ENCODE measurements at regions not wholly inside any gene's neighbourhood (a gene's known extent, or its start where the extent isn't known, plus 50 kb on each side); places are given as distances from the start of the nearest gene placed in this dataset.

DNA sequence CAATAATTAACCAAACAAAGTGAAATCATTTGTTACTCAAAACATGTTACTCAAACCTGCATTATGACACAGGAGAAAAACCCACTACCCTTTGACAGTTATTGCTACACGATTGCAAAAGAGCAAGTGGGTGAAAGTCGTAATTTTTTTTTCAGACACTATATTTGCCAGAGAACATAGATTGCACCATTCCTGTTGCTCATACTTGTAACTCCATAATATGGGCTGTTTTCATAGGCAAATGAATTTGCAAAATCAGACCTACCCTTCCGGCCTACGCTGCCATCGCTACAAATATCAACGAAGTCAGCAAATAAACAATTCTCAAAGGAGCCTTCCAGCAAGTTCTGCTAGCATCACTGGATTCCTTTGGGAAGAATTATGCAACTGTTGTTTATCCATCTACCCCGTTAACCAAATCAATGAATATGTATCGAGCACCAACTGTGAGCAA lies 396.5 kb downstream of the IRS2 start:
- no peak overlapping the region for H3K4me3 Mint-ChIP-seq (ENCODE audit: unreplicated experiment)
- H3K27ac Mint-ChIP-seq (ENCODE audit: unreplicated experiment), result no peak overlapping the region
- Histone ChIP-seq H3K4me3 (ENCODE audit: insufficient read depth, low read depth, low read length) (no peak overlapping the region), H2AFZ (ENCODE audit: low read depth, low read length) (no peak overlapping the region), H3K27ac (ENCODE audit: low read depth, low read length) (no peak overlapping the region), H4K20me1 (ENCODE audit: insufficient read depth, low read length) (no peaks in the 10 kb centered on the region), H3K27me3 (ENCODE audit: insufficient read depth, low read length) (no peaks in the 10 kb centered on the region), H3K4me2 (ENCODE audit: low read length) (peak overlapping the region; percentile 9), H3K79me2 (ENCODE audit: insufficient read depth, low read length) (no peaks in the 10 kb centered on the region), H3K9ac (ENCODE audit: low read length) (no peak overlapping the region), H3K4me1 (ENCODE audit: insufficient read depth, low read length) (peaks cover 13% of the 10 kb centered on the region), H3K36me3 (ENCODE audit: insufficient read depth, low read length) (no peaks in the 10 kb centered on the region), H3K9me3 (ENCODE audit: insufficient read depth, low read depth, low read length) (no peaks in the 10 kb centered on the region)
- no peaks in the 10 kb centered on the region for H3K36me3 Mint-ChIP-seq (ENCODE audit: low read depth, unreplicated experiment)
- peaks cover 16% of the 10 kb centered on the region for H3K4me1 Mint-ChIP-seq (ENCODE audit: low read depth, unreplicated experiment)
- DNase-seq (ENCODE audit: low read depth) (no peak), FAIRE-seq (no peak)
- peaks cover 3% of the 10 kb centered on the region for H3K27me3 Mint-ChIP-seq (ENCODE audit: low read depth, unreplicated experiment)
- H3K9me3 Mint-ChIP-seq (ENCODE audit: unreplicated experiment), result peaks cover 10% of the 10 kb centered on the region
- TF ChIP-seq EZH2 (IDR thresholded peaks at IDR 0.05; ENCODE audit: insufficient read depth, low read length), result no peak
- TF ChIP-seq, protein P1, sequence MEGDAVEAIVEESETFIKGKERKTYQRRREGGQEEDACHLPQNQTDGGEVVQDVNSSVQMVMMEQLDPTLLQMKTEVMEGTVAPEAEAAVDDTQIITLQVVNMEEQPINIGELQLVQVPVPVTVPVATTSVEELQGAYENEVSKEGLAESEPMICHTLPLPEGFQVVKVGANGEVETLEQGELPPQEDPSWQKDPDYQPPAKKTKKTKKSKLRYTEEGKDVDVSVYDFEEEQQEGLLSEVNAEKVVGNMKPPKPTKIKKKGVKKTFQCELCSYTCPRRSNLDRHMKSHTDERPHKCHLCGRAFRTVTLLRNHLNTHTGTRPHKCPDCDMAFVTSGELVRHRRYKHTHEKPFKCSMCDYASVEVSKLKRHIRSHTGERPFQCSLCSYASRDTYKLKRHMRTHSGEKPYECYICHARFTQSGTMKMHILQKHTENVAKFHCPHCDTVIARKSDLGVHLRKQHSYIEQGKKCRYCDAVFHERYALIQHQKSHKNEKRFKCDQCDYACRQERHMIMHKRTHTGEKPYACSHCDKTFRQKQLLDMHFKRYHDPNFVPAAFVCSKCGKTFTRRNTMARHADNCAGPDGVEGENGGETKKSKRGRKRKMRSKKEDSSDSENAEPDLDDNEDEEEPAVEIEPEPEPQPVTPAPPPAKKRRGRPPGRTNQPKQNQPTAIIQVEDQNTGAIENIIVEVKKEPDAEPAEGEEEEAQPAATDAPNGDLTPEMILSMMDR (IDR thresholded peaks at IDR 0.05; ENCODE audit: insufficient read depth, low read depth, low read length), result no peak

DNA sequence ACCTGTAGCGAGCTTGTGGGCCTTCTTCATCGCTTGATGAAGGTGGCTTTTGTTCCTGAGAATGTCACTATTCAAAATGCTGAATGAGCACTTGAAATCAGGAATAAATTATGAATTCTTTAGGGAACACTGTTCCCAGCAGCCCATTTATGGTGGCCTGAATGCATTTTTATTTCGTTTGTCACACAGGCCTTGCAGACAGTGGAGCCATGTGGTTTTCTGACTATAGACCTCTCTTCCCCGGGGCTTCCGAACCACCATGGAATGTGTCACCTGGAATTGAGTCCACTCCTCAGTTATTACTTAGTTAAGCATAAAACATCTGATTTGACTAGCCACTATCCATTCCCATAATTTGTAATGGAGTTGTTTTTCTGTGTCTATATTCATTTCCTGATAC lies 396.9 kb downstream of the IRS2 start:
- Histone ChIP-seq H2AFZ (ENCODE audit: low read depth, low read length) (peak overlapping the region; percentile 42), H4K20me1 (ENCODE audit: insufficient read depth, low read length) (no peaks in the 10 kb centered on the region), H3K4me3 (ENCODE audit: insufficient read depth, low read depth, low read length) (no peak overlapping the region), H3K4me2 (ENCODE audit: low read length) (peak overlapping the region; percentile 9), H3K27ac (ENCODE audit: low read depth, low read length) (peak overlapping the region; percentile 10), H3K4me1 (ENCODE audit: insufficient read depth, low read length) (peaks cover 16% of the 10 kb centered on the region), H3K27me3 (ENCODE audit: insufficient read depth, low read length) (no peaks in the 10 kb centered on the region), H3K9ac (ENCODE audit: low read length) (no peak overlapping the region), H3K79me2 (ENCODE audit: insufficient read depth, low read length) (no peaks in the 10 kb centered on the region), H3K9me3 (ENCODE audit: insufficient read depth, low read depth, low read length) (no peaks in the 10 kb centered on the region), H3K36me3 (ENCODE audit: insufficient read depth, low read length) (no peaks in the 10 kb centered on the region)
- peaks cover 13% of the 10 kb centered on the region for H3K4me1 Mint-ChIP-seq (ENCODE audit: low read depth, unreplicated experiment)
- H3K27ac Mint-ChIP-seq (ENCODE audit: unreplicated experiment), result no peak overlapping the region
- FAIRE-seq (no peak), DNase-seq (ENCODE audit: low read depth) (peak; percentile 47)
- TF ChIP-seq, protein P1 (IDR thresholded peaks at IDR 0.05; ENCODE audit: insufficient read depth, low read depth, low read length), result no peak
- TF ChIP-seq EZH2 (IDR thresholded peaks at IDR 0.05; ENCODE audit: insufficient read depth, low read length), result no peak
- peaks cover 3% of the 10 kb centered on the region for H3K27me3 Mint-ChIP-seq (ENCODE audit: low read depth, unreplicated experiment)
- H3K9me3 Mint-ChIP-seq (ENCODE audit: unreplicated experiment), result peaks cover 10% of the 10 kb centered on the region
- no peaks in the 10 kb centered on the region for H3K36me3 Mint-ChIP-seq (ENCODE audit: low read depth, unreplicated experiment)
- no peak overlapping the region for H3K4me3 Mint-ChIP-seq (ENCODE audit: unreplicated experiment)

DNA sequence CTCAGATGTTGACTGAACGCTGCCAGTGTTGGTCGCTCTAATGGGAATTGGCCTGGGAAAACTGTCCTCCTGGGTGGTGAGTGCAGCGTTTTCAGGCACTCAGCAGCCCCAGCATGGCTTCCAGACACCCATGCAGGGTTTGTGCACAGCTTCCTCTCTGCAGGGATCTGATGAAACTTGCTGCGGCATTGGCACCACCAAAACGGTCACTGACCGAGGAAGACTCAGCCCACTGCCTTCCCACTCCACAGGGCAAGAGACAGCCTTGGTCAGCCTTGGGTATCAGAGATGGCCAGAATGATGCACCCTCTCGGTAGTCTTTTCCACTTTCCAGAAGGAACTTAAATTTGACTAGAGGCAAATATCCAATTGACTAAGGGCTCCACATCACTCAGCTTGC lies 398.9 kb downstream of the IRS2 start:
- Histone ChIP-seq H3K27ac (ENCODE audit: low read depth, low read length) (no peak overlapping the region), H3K4me2 (ENCODE audit: low read length) (no peak overlapping the region), H4K20me1 (ENCODE audit: insufficient read depth, low read length) (no peaks in the 10 kb centered on the region), H3K9me3 (ENCODE audit: insufficient read depth, low read depth, low read length) (no peaks in the 10 kb centered on the region), H2AFZ (ENCODE audit: low read depth, low read length) (no peak overlapping the region), H3K4me1 (ENCODE audit: insufficient read depth, low read length) (peaks cover 25% of the 10 kb centered on the region), H3K4me3 (ENCODE audit: insufficient read depth, low read depth, low read length) (no peak overlapping the region), H3K9ac (ENCODE audit: low read length) (no peak overlapping the region), H3K36me3 (ENCODE audit: insufficient read depth, low read length) (no peaks in the 10 kb centered on the region), H3K79me2 (ENCODE audit: insufficient read depth, low read length) (no peaks in the 10 kb centered on the region), H3K27me3 (ENCODE audit: insufficient read depth, low read length) (no peaks in the 10 kb centered on the region)
- DNase-seq (ENCODE audit: low read depth), result no peak
- no peak overlapping the region for H3K4me3 Mint-ChIP-seq (ENCODE audit: unreplicated experiment)
- no peak for FAIRE-seq
- H3K27ac Mint-ChIP-seq (ENCODE audit: unreplicated experiment), result no peak overlapping the region
- peaks cover 20% of the 10 kb centered on the region for H3K4me1 Mint-ChIP-seq (ENCODE audit: low read depth, unreplicated experiment)
- no peaks in the 10 kb centered on the region for H3K27me3 Mint-ChIP-seq (ENCODE audit: low read depth, unreplicated experiment)
- TF ChIP-seq, protein P1 (IDR thresholded peaks at IDR 0.05; ENCODE audit: insufficient read depth, low read depth, low read length), result no peak
- no peak for TF ChIP-seq EZH2 (IDR thresholded peaks at IDR 0.05; ENCODE audit: insufficient read depth, low read length)
- no peaks in the 10 kb centered on the region for H3K36me3 Mint-ChIP-seq (ENCODE audit: low read depth, unreplicated experiment)
- H3K9me3 Mint-ChIP-seq (ENCODE audit: unreplicated experiment), result peaks cover 4% of the 10 kb centered on the region
